BE2C (cell line): ENCODE measurements at regions not wholly inside any gene's neighbourhood (a gene's known extent, or its start where the extent isn't known, plus 50 kb on each side); places are given as distances from the start of the nearest gene placed in this dataset.

ENCODE experiments used
- DNase-seq: peaks from one replicate; pipeline ENCODE4 v3.0.0-alpha.2; 2020
- H3K27me3 ChIP-seq: fragments of 250-450 bp; sonication (Bioruptor Pico); 2 replicates; pipeline ENCODE4 v1.5.1; 2020; ENCODE audit warnings: mild to moderate bottlenecking
- H3K36me3 ChIP-seq: fragments of 250-450 bp; sonication (Bioruptor Pico); 2 replicates; pipeline ENCODE4 v1.5.1; 2020; ENCODE audit warnings: mild to moderate bottlenecking
- H3K4me1 ChIP-seq: fragments of 250-450 bp; sonication (Bioruptor Pico); 2 replicates; pipeline ENCODE4 v1.5.1; 2020
- H3K4me3 ChIP-seq: 2 replicates; pipeline ENCODE4 v1.5.1; 2011; ENCODE audit warnings: low read depth, low read length
- H3K9me3 ChIP-seq: fragments of 250-450 bp; sonication (Bioruptor Pico); 2 replicates; pipeline ENCODE4 v1.5.1; 2020
- CTCF ChIP-seq: IDR thresholded peaks from 2 replicates; pipeline ENCODE4 v1.5.1; 2012; ENCODE audit warnings: mild to moderate bottlenecking, low read depth, low read length

- no peak for TF ChIP-seq CTCF
- Histone ChIP-seq H3K27me3 (no peaks in the 10 kb centered on the region), H3K4me3 (no peak overlapping the region), H3K36me3 (no peaks in the 10 kb centered on the region), H3K9me3 (no peaks in the 10 kb centered on the region), H3K4me1 (no peaks in the 10 kb centered on the region)
- no peak for DNase-seq
Observed at GRCh38 chrX:120774606-120775005, 101.1 kb downstream of the CT47B1 start.

GRCh38 chrX:120773801-120774200, 101.9 kb downstream of the CT47B1 start:
- H3K4me1 ChIP-seq: no peaks in the 10 kb centered on the region
- H3K27me3 ChIP-seq: no peaks in the 10 kb centered on the region
- no peak for TF ChIP-seq CTCF
- no peaks in the 10 kb centered on the region for H3K36me3 ChIP-seq
- no peak for DNase-seq
- H3K9me3 ChIP-seq: no peaks in the 10 kb centered on the region
- no peak overlapping the region for H3K4me3 ChIP-seq

- H3K4me3 ChIP-seq: no peak overlapping the region
- no peak for DNase-seq
- TF ChIP-seq CTCF: peak; percentile 36
Observed at GRCh38 chrX:120769576-120770341, 105.9 kb downstream of the CT47B1 start.

GRCh38 chrX:120768681-120769080, 107.0 kb downstream of the CT47B1 start:
- TF ChIP-seq CTCF: no peak
- no peak for DNase-seq
- no peaks in the 10 kb centered on the region for H3K4me1 ChIP-seq
- no peaks in the 10 kb centered on the region for H3K9me3 ChIP-seq
- no peaks in the 10 kb centered on the region for H3K27me3 ChIP-seq
- no peak overlapping the region for H3K4me3 ChIP-seq
- H3K36me3 ChIP-seq: no peaks in the 10 kb centered on the region

More at GRCh38 chrX:120769576-120770341, 105.9 kb downstream of the CT47B1 start:
- Histone ChIP-seq H3K36me3 (no peaks in the 10 kb centered on the region), H3K27me3 (no peaks in the 10 kb centered on the region), H3K9me3 (no peaks in the 10 kb centered on the region), H3K4me1 (no peaks in the 10 kb centered on the region)

GRCh38 chrX:120768254-120768653, 107.4 kb downstream of the CT47B1 start:
- Histone ChIP-seq H3K27me3 (no peaks in the 10 kb centered on the region), H3K4me1 (no peaks in the 10 kb centered on the region), H3K9me3 (no peaks in the 10 kb centered on the region), H3K4me3 (no peak overlapping the region), H3K36me3 (no peaks in the 10 kb centered on the region)
- no peak for DNase-seq
- TF ChIP-seq CTCF: no peak

GRCh38 chrX:120763269-120763668, 112.4 kb downstream of the CT47B1 start:
- Histone ChIP-seq H3K9me3 (no peaks in the 10 kb centered on the region), H3K36me3 (no peaks in the 10 kb centered on the region), H3K4me3 (no peak overlapping the region), H3K4me1 (no peaks in the 10 kb centered on the region), H3K27me3 (no peaks in the 10 kb centered on the region)
- TF ChIP-seq CTCF: no peak
- no peak for DNase-seq
